ENCODE measurements at regions not wholly inside any gene's neighbourhood (a gene's known extent, or its start where the extent isn't known, plus 50 kb on each side); places are given as distances from the start of the nearest gene placed in this dataset.
"Not testable (repeated sequence)": the region's sequence is repeated elsewhere in the genome, so short reads cannot be mapped to it uniquely, and the experiment has no call there.

DNA sequence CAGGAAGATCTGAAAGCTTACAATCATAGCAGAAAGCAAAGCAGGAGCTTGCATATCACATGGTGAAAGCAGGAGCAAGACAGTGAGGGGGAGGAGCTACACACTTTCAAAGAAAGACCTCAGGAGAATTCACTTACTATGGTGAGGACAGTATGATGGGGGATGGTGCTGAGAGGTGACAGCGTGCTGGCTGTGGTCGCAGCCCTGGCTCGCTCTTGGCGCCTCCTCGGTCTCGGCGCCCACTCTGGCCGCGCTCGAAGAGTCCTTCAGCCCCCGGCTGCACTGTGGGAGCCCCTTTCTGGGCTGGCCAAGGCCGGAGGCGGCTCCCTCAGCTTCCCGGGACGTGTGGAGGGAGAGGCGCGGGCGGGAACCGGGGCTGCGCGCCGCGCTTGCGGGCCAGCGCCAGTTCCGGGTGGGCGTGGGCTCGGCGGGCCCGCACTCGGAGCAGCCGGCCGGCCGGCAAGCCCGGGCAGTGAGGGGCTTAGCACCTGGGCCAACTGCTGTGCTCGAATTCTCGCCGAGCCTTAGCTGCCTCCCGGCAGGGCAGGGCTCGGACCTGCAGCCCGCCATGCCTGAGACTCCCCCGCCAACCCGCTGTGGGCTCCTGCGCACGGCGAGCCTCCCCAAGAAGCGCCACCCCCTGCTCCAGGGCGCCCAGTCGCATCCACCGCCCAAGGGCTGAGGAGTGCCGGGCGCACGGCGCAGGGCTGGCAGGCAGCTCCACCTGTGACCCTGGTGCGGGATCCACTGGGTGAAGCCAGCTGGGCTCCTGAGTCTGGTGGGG, 131.9 kb upstream of the SPATS2L start:
- DNase-seq: no peak

DNA sequence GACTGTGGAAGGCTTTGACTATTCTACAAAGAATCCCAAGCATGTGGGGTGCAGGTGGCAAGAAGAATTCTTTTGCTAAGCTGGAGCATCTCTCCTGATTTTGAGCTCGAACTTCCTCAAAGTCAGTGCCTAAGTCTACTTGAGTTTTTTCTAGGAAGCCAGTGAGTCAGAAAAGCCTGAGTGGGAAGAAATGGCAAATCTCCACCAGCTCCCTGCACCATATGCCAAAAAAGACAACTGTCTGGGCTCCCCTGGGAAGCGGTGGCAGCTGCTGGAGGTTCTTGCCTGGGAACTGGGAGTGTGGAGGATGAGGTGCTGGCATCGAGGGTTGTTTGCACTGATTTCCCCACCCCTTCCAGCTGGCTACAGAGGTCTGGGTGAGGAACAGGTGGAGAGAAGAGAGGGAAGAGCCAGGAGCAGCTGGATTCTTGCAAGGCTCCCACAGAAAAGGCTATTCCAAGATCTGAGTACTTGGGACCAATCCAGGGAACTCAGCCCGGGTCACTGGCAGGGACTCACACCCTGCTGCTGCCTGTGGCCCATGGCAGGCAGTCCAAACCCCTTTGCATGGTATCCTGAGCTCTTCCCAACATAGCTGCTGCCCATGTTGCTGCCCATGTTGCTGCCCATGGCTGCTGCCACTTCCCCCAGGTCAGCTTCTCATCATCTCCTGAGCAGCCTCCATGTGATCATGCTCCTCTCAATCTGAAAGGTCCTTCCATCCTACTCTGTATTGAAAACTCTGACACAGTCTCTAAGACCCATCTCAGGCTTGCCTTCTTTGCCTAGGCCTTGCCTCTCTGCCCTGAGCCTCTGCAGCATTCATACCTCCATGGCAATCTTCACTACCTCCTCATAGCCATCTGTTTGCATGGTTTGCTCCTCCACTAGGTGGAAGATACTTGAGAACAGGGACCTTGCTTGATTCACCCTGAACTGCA, 128.3 kb upstream of the SPATS2L start:
- no peak for DNase-seq

DNA sequence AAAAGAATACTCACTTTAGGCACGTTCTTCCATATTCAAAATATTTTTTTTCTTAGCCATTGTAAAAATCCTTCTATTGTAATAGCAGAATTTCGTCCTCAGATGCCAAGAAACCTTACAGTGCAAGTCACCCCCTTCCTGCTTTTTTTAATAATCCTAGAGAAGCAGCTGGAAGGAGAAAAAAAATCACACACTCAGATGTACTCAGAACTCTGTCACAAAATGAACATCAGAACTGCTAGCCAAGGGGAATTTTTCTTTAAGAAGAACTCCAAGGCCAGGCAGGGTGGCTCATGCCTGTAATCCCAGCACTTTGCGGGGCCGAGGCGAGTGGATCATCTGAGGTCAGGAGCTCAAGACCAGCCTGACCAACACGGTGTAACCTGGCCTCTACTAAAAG, 127.3 kb upstream of the SPATS2L start:
- DNase-seq: no peak

DNA sequence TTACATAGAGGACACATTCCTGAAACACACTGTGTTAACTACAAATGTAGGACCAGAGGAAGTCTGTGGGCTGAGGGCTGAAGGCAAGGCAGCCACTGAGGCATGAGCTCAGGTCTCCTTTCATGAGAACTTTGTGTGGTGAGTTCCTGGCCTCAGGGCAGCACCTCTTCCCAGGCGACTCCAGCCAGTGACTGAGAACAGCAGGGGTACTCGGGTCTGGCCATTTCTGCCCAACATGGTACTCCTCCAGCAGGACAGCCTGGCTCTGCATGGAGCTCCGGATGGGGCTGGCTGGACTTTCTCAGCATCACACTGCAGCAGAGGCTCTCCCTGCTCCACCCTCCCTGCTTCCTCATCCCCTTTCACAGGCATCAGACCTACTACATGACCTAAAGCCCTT, 125.5 kb upstream of the SPATS2L start:
- DNase-seq: no peak

DNA sequence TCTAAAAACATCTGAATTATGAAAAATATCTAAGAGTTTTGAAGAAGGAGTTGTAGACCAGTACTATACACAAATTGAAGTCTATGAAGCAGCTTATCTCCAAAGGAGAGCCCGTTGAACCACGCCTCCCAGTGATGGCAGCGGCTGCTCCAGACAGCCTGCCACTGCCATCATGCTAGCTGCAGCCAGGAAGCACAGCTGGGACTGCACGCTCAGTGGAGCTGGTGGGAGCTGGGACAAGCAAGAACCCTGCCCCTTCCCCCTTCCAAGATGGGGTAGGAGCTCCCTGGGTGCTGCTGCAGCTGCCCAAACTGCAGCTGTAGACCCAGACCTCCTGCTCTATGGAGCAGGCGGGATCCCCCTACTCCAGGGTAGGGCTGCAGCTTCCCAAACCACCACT, 124.7 kb upstream of the SPATS2L start:
- DNase-seq: no peak

DNA sequence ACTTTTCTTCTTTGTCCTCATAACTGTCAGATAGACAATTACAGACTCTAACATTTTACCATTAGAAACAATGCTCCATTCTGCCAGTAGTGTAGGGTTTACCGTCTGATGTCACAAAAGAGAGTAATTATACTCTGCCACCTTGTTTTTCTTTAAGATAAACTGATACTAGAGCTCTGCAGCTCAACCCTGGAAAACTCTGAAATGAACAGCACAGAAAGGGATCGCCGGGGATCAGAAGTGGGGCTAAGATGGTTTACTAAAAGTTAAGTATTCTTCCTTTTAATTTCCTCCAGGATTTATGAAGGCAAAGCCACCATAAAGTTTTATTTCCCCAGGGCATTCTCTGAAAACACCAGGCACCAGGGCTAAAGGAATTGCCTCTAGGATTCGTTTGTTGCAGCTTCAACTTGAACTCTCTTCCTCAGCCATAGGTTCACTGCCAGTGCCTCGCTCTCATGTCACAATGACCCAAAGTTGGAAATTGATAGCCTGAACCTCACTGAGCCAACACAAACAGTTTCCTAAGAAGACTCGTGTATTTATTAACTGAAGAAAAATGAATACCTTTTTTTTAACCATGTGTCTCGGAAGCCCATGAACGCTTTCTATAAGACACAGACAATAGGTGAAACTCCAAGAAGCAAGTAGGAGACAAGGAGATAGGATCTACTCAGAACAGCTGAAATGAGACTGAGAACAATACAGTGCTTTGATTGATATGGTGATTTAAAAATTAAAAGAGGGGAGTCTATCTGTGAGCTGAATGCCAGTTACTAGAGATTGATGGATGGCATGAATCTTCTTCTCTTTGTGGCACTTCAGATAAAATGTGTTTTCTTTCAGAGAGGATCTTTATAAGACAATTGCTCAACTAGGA, 121.5 kb upstream of the SPATS2L start:
- no peak for DNase-seq

DNA sequence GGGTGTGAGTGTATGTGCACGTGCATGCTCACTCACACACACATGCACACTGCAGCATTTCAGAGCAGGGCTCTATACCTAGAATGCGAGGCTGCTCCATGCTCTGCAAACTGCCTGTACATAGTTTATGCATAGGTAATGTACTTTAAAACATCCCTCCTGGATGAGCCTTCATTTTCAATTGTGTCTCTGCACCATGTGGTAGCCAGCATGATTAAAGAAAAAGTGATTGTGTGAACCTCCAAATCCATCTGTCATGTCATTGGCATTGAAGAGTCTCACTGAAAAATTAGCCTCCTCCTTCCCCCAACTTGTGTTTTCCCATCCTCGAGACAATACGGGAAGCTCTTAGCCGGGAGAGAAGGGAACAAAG, 120.9 kb upstream of the SPATS2L start:
- DNase-seq: no peak

DNA sequence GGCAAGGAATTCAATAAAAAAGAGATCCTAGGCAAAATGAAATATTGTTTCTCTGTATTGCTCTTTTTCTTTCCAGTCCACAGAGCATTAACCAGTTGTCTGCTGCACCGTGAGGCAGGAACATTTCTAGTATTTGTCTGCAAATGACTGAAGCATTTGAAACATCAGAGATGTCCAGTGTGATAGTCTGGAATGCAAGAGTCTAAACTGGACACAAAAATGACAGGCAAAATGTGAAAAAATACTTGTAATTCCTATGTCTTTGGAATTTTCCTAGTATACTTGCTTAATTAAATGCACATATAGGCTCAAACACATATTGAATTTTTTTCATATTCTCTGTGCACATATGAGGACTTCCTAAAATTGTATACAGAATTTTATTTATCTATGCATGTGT, 120.5 kb upstream of the SPATS2L start:
- DNase-seq: no peak

DNA sequence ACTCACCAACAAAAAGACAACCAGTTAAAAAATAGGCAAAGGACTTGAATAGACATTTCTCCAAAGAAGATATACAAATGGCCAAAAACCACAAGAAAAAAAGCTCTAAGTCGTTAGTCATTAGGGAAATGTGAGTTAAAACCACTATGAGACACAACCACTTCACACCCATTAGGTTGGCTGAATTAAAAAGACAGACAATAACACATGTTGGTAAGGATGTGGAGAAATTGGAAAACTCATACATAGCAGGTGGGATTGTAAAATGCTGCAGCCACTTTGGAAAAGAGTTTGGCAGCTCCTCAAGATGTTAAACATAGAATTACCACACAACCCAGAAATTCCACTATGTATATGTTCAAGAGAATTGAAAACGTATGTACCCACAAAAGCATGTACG, 117.6 kb upstream of the SPATS2L start:
- DNase-seq: no peak

DNA sequence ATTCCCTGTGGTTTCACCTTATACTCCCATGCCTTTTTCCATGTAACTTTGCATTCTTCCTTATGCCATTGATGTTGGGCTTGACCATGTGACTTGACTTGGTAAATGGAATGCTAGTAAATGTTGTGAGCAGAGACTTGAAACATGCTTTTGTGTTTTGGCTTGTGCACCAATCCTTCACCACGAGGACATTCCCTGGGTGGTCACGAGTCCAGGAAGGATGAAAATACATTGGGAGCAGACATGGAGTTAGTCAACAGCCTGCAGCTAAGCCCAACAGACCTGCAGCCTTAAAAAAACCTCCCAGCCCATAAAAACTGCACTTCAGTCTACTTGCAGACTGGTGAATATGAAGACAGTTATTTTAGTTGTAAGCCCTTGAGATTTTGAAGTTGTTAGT, 116.5 kb upstream of the SPATS2L start:
- DNase-seq: no peak

DNA sequence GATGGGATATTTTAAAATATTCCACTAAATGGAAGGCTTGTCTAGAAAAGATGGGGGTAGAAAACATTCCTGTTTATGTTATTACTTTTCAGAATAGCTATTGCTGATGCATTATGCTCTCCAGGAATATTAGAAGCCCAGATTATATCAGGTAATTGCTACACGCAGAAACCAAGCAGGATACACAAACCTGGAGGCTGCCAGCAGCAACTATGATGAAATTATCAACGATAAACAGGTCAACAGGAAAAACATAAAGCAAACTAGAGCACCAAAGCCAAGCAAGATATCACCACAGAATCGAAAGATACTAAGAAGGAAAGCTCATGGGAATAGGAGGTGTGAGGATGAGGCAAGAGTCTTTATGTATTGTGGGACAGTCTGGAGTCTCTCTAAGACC, 113.2 kb upstream of the SPATS2L start:
- DNase-seq: no peak

DNA sequence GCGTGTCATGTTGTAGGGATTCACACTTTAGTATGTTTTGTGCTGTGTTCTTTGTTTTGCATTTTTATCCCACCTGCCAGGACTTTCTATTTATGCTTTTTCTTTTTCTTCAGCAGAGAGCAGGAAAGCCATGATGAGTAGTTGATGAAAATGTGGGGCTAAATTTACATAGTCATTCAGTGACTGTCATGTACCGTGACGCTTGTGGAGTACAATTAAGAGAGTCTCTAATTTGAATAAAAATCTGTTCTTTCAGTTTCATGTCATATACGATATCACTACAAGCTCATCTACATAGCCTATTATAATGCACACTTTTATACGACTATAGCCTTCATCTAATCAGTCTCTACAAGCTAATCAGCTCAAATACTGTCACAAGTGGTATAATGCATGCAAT, 112.7 kb upstream of the SPATS2L start:
- no peak for DNase-seq

DNA sequence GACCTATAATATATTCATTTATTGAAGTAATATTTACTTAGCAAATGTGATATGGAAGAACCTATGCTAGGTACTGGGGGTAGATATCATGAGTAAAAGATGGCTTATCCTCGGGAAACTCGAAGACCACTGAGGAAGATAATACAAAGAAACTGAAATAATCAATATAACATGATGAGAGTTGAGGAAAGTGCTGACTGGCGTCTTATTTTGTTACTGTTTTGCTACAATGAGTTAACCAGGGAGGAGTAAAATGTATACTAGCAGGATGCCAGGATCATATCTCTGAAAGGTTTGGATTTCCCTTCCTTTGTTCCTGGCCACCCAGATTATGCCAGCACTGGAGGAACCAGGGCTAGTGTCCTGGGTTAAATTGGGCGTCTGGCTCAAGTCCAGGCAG, 111.7 kb upstream of the SPATS2L start:
- DNase-seq: no peak

DNA sequence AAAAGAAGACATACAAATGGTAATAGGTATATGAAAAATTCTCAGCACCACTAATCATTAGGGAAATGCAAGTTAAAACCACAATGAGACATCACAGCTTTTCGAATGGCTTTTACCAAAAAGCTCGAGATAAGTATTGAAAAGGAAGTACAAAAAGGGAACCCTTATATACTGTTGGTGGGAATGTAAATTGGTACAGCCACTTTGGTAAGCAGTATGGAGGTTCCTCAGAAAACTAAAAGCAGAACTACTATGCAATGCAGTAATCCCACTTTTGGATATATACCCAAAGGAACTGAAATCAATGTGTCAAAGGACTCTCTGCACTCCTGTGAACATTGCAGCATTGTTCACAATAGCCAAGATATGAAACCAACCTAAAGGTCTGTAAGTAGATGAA, 107.5 kb upstream of the SPATS2L start:
- DNase-seq: no peak

DNA sequence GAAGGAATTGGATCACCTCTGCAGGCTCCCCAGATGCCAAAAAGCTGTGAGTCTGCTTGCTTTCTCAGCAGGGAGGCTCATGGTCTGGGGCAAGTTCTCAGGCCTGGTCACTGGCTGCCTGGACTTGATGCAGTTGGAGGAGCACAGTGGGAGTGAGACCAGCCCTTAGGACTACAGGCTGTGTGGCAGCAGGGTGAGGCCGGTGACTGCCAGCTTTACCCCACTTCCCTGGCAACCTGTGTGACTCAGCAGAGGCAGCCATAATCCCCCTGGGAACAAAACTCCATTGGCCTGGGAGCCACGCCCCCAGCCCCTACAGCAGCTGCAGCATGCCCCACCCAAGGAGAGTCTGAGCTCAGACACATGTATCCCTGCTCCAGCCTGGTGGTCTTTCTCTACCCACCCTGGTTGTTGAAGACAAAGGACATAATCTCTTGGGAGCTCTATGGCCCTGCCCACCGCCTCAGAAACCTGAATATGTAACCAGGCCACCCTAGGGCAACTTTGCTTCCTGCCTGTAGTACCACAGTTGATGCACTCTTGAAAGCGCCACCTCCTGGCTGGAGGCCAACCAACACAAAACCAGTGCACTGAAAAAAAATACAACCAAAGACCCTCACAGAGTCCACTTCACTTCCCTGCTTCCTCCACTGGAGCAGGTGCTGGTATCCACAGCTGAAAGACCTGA, 106.8 kb upstream of the SPATS2L start:
- DNase-seq: no peak

DNA sequence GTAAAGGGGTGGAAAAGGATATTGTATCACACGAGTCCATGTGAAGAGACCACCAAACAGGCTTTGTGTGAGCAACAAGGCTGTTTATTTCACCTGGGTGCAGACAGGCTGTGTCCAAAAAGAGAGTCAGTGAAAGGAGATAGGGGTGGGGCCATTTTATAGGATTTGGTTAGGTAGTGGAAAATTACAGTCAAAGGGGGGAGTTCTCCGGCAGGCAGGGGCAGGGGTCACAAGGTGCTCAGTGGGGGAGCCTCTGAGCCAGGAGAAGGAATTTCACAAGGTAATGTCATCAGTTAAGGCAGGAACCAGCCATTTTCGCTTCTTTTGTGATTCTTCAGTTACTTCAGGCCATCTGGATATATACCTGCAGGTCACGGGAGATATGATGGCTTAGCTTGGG, 104.7 kb upstream of the SPATS2L start:
- not testable (repeated sequence) for DNase-seq

DNA sequence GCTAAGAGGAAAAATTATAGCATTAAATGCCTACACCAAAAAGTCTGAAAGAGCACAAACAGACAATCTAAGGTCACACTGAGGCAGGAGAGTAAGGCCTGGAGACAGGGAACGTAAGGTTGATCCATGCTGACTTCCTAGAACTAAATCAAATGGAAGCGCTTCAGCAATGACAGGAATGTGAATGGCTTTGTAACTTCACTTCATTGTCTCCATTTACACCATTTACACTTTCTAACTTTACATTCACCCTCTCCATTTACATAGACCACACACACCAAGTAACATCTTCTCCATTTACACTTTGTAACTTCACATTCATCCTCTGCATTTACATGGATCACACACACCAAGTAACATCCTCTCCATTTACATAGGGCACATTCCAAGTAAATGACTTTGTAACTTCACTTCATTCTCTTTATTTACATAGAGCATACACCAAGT, 103.1 kb upstream of the SPATS2L start:
- DNase-seq: no peak

DNA sequence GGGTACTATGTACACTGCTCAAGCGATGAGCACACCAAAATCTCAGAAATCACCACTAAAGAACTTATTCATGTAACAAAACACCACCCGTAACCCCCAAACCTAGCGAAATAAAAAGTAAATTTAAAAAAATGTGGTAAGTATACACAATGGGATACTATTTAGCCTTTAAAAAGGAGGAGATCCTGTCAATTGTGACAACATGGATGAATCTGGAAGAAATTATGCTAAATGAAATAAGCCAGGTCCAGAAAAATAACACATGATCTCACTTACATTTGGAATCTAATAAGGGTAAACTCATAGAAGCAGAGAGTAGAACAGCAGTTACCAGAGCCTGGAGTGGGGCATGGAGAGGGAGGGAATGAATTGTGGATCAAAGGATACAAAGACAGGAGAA, 98.5 kb upstream of the SPATS2L start:
- no peak for DNase-seq

DNA sequence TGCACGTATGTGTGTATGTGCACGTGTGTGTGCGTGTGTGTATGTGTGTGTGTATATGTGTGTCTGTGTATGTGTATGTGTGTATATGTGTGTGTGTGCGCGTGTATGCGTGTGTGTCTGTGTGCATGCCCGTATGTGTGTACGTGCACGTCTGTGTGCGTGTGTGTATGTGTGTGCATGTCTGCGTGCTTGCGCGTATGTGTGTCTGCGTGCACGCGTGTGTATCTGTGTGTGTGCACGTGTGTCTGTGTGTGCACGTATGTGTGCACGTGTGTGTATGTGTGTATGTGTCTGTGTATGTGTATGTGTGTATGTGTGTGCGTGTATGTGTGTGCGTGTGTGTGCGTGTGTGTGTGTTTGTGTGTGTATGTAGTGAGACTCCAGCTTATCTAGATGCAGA, 97.5 kb upstream of the SPATS2L start:
- no peak for DNase-seq

DNA sequence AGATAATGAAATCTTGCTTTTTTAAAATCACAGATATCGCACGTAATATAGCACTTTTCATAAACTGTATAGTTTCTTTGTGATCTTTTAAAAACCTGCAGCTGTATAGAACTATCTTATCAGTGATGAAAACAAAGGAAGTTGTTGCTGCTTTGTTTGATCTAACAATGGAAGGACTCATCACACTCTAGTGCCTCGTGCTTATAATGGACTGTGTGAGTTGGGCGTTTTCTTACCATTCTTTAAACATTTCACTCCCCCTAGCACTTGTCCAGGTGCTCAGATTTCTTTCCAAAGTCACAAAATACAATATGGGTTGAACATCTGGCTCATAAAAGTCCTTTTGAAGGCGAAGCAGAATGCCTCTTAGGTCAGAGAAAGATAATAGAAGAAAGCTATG, 94.8 kb upstream of the SPATS2L start:
- DNase-seq: no peak

DNA sequence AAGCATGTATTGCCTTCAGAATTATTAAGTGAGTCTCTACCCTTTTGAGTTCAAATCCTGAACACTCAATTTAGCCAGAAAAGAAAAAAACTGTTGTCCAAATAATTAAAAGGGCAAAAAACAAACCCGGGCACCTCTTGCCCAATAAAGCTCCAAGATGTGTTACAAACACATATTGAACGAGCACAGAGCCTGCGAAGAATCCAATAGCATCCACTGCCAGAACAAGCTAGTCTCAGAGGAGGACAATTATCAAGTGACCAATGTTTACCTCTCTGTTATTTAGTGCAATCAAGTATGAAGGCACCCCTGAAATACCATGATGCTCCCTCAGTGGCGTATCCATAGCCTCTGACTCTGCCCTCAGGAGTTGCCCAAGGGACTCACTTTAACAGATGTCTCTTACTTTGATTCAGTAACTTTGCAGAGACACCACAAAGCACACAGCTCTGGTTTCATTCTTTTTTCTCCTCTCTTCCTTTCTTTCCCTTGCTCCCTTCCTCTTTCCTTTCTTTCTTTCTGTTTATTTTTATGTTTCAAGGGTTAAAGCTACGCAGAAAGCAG, 93.5 kb upstream of the SPATS2L start:
- no peak for DNase-seq

DNA sequence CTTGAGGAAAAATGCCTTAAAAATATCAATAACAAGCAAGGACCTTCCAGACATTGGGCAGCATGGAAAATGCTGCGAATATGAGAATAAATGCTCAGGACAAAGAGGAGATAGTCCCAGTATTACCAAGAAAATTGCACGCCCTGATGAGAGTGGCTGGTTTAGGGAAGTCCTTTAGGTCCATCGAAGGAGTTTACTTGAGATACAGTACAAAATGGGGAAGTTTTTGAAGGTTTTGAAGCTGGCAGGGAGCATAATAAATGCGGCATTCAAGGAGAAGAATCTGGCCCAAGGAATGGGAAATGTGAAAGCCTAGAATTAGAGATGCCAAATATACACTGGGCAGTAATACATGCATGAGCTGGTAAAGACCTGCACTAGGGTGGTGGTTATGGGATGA, 90.2 kb upstream of the SPATS2L start:
- DNase-seq: no peak

Measured in midbrain (tissue), 1 donor.